PC-9 (cell line): ENCODE measurements at regions not wholly inside any gene's neighbourhood (a gene's known extent, or its start where the extent isn't known, plus 50 kb on each side); places are given as distances from the start of the nearest gene placed in this dataset.

Source experiments
- BruUV-seq: library from RNA; stranded (reverse); fragments of 400-500 nt; replicated peaks from 2 replicates; lab custom pipeline; 2021; lab: Mats Ljungman, UMichigan
- CTCF ChIA-PET: fragments of 300-600 bp; sonication (Branson Sonifier 250); formaldehyde crosslinking; loops from one replicate; lab custom pipeline; 2022; ENCODE audit warnings: antibody characterized with exemption; lab: Charles Lee
- POLR2A ChIA-PET: fragments of 300-600 bp; sonication (Branson Sonifier 250); formaldehyde crosslinking; loops from one replicate; lab custom pipeline; 2022; ENCODE audit warnings: antibody characterized with exemption; ENCODE audit not compliant: unreplicated experiment; lab: Charles Lee
- DNase-seq, 2 experiments: peaks; one replicate each; pipeline versions ENCODE4 v3.0.0 to v3.0.0-alpha.2; 2015 to 2022; ENCODE audit warnings: mixed read lengths in 1 of 2
- H2AFZ ChIP-seq: fragments of 200-600 bp; sonication (generic); 2 replicates; pipeline ENCODE4 v1.8.1; 2017; ENCODE audit warnings: antibody characterized with exemption
- H3F3A ChIP-seq: fragments of 200-600 bp; sonication (generic); 2 replicates; pipeline ENCODE4 v1.8.1; 2017; ENCODE audit warnings: antibody characterized with exemption, mild to moderate bottlenecking, low read depth; ENCODE audit not compliant: insufficient read depth
- H3K27ac ChIP-seq: fragments of 200-600 bp; sonication (generic); 2 replicates; pipeline ENCODE4 v1.6.1; 2016; ENCODE audit warnings: mixed run types
- H3K27me3 ChIP-seq: fragments of 200-600 bp; sonication (generic); 2 replicates; pipeline ENCODE4 v1.6.1; 2016; ENCODE audit warnings: low read depth, mixed run types; ENCODE audit not compliant: insufficient read depth
- H3K36me3 ChIP-seq: fragments of 200-600 bp; sonication (generic); 2 replicates; pipeline ENCODE4 v1.6.1; 2016; ENCODE audit warnings: low read depth, mixed run types
- H3K4me1 ChIP-seq: fragments of 200-600 bp; sonication (generic); replicated peaks from 2 replicates; pipeline ENCODE4 v1.6.1; 2016; ENCODE audit warnings: mixed run types; ENCODE audit not compliant: insufficient read depth
- H3K4me2 ChIP-seq: fragments of 200-600 bp; sonication (generic); 2 replicates; pipeline ENCODE4 v1.6.1; 2017; ENCODE audit warnings: mixed run types
- H3K4me3 ChIP-seq: fragments of 200-600 bp; sonication (generic); 2 replicates; pipeline ENCODE4 v1.6.1; 2016; ENCODE audit warnings: mixed run types
- H3K79me2 ChIP-seq: fragments of 200-600 bp; sonication (generic); 2 replicates; pipeline ENCODE4 v1.6.1; 2017; ENCODE audit warnings: low read depth, mixed run types
- H3K9me2 ChIP-seq: fragments of 200-600 bp; sonication (generic); 2 replicates; pipeline ENCODE4 v1.8.1; 2017; ENCODE audit warnings: mild to moderate bottlenecking; ENCODE audit not compliant: insufficient read depth
- H3K9me3 ChIP-seq: fragments of 200-600 bp; sonication (generic); 2 replicates; pipeline ENCODE4 v1.8.1; 2016; ENCODE audit warnings: low read depth; ENCODE audit not compliant: insufficient read depth
- H4K20me1 ChIP-seq: fragments of 200-600 bp; sonication (generic); 2 replicates; pipeline ENCODE4 v1.8.1; 2017; ENCODE audit not compliant: insufficient read depth
- CTCF ChIP-seq: fragments of 200-600 bp; sonication (generic); conservative IDR thresholded peaks from 2 replicates; pipeline ENCODE4 v1.6.1; 2017; ENCODE audit warnings: mixed run types, antibody characterized with exemption, mild to moderate bottlenecking, moderate library complexity
- EZH2 ChIP-seq: fragments of 200-600 bp; sonication (generic); IDR thresholded peaks from 2 replicates; pipeline ENCODE4 v1.8.0; 2017; ENCODE audit warnings: antibody characterized with exemption, low read depth
- intact Hi-C: fragments of 100-400 bp; cut with micrococcal nuclease; formaldehyde crosslinking; loops from one replicate; pipeline ENCODE4 v1.10.0; 2022; ENCODE audit not compliant: unreplicated experiment

GRCh38 chr15:95684126-95684525 lies 646.4 kb upstream of the NR2F2 start:
- H3K4me2 ChIP-seq: peak overlapping the region; percentile 52; the same call in 1 of the 2 replicates
- no peaks in the 10 kb centered on the region for H3K79me2 ChIP-seq
- no peak overlapping the region for H3K4me3 ChIP-seq
- H3K9me2 ChIP-seq: 0 out of 2 replicates have a peak, but pooled peaks cover 3% of the 10 kb centered on the region
- peak overlapping the region; percentile 76 for H3K27ac ChIP-seq
- H3K4me1 ChIP-seq: peaks cover 18% of the 10 kb centered on the region
- DNase-seq: no peak
- H3K36me3 ChIP-seq: no peaks in the 10 kb centered on the region
- H3K9me3 ChIP-seq: 0 out of 2 replicates have a peak, but pooled peaks cover 5% of the 10 kb centered on the region
- H2AFZ ChIP-seq: no peak overlapping the region
- no peaks in the 10 kb centered on the region for H3K27me3 ChIP-seq
- no peaks in the 10 kb centered on the region for H4K20me1 ChIP-seq
- ChIA-PET POLR2A (no interaction called here), CTCF (no interaction called here)
- no peak for TF ChIP-seq CTCF
- no peak for TF ChIP-seq EZH2
- H3F3A ChIP-seq: peaks cover 9% of the 10 kb centered on the region; the same call in 1 of the 2 replicates
- intact Hi-C loops: loop anchor here (5.0 to 10.0 kb wide), 2 partner anchors 122 to 191 kb away; no protein-coding TSS in a partner anchor
- no TSS peak for BruUV-seq

- H2AFZ ChIP-seq: 0 out of 2 replicates have a peak overlapping the region, but pooled peaks have one; percentile 50
- peak; percentile 32 to 67 for DNase-seq
- peaks cover 9% of the 10 kb centered on the region; the same call in 1 of the 2 replicates for H3F3A ChIP-seq
- no TSS peak for BruUV-seq
- H3K9me2 ChIP-seq: 0 out of 2 replicates have a peak, but pooled peaks cover 3% of the 10 kb centered on the region
- intact Hi-C loops: loop anchor here (5.0 to 10.0 kb wide), 2 partner anchors 122 to 190 kb away; no protein-coding TSS in a partner anchor
- TF ChIP-seq EZH2 (no peak), CTCF (no peak)
- H3K36me3 ChIP-seq: no peaks in the 10 kb centered on the region
- H3K4me1 ChIP-seq: peaks cover 18% of the 10 kb centered on the region
- H3K9me3 ChIP-seq: 0 out of 2 replicates have a peak, but pooled peaks cover 5% of the 10 kb centered on the region
- no peaks in the 10 kb centered on the region for H3K79me2 ChIP-seq
- H3K4me3 ChIP-seq: no peak overlapping the region
- no peaks in the 10 kb centered on the region for H3K27me3 ChIP-seq
- peak overlapping the region; percentile 52 for H3K4me2 ChIP-seq
- ChIA-PET CTCF (no interaction called here), POLR2A (no interaction called here)
- H3K27ac ChIP-seq: peak overlapping the region; percentile 76
- H4K20me1 ChIP-seq: no peaks in the 10 kb centered on the region
Measured at GRCh38 chr15:95684693-95685115, 645.8 kb upstream of the NR2F2 start.

- Histone ChIP-seq H3K27me3 (no peaks in the 10 kb centered on the region), H3K79me2 (no peaks in the 10 kb centered on the region), H4K20me1 (no peaks in the 10 kb centered on the region), H3F3A (peaks cover 9% of the 10 kb centered on the region; the same call in 1 of the 2 replicates), H3K4me2 (no peak overlapping the region), H3K4me3 (no peak overlapping the region), H3K27ac (no peak overlapping the region), H3K9me2 (0 out of 2 replicates have a peak, but pooled peaks cover 3% of the 10 kb centered on the region), H2AFZ (no peak overlapping the region), H3K4me1 (peaks cover 18% of the 10 kb centered on the region), H3K9me3 (peaks cover 5% of the 10 kb centered on the region; the same call in 1 of the 2 replicates), H3K36me3 (no peaks in the 10 kb centered on the region)
- intact Hi-C loops: loop anchor here (10.0 kb wide), 1 partner anchor 188 kb away; no protein-coding TSS in a partner anchor
- BruUV-seq: no TSS peak
- ChIA-PET POLR2A (no interaction called here), CTCF (no interaction called here)
- DNase-seq: no peak
- TF ChIP-seq CTCF (no peak), EZH2 (no peak)
Measured at GRCh38 chr15:95687061-95687460, 643.4 kb upstream of the NR2F2 start.
